MM.1S (cell line): ENCODE measurements at regions not wholly inside any gene's neighbourhood (a gene's known extent, or its start where the extent isn't known, plus 50 kb on each side); places are given as distances from the start of the nearest gene placed in this dataset.

Experiments used
- DNase-seq: peaks from one replicate; pipeline ENCODE4 v3.0.0-alpha.2; 2015
- H2AFZ ChIP-seq: fragments of 300-600 bp; sonication (generic); 2 replicates; pipeline ENCODE4 v1.6.0; 2016; ENCODE audit warnings: antibody characterized with exemption, low read length
- H3F3A ChIP-seq: fragments of 300-600 bp; sonication (generic); 2 replicates; pipeline ENCODE4 v1.6.1; 2016; ENCODE audit warnings: mild to moderate bottlenecking, antibody characterized with exemption, low read length, moderate library complexity, mixed read lengths; ENCODE audit not compliant: insufficient read depth
- H3K27ac ChIP-seq: fragments of 300-600 bp; sonication (generic); 2 replicates; pipeline ENCODE4 v1.5.1; 2016; ENCODE audit warnings: mild to moderate bottlenecking, low read length
- H3K27me3 ChIP-seq: fragments of 300-600 bp; sonication (generic); replicated peaks from 2 replicates; pipeline ENCODE4 v1.6.0; 2016; ENCODE audit warnings: low read length; ENCODE audit not compliant: insufficient read depth
- H3K36me3 ChIP-seq: fragments of 300-600 bp; sonication (generic); replicated peaks from 2 replicates; pipeline ENCODE4 v1.6.1; 2016; ENCODE audit warnings: mild to moderate bottlenecking, low read length, mixed read lengths; ENCODE audit not compliant: insufficient read depth
- H3K4me1 ChIP-seq: fragments of 300-600 bp; sonication (generic); 2 replicates; pipeline ENCODE4 v1.6.1; 2016; ENCODE audit warnings: low read length, mixed read lengths
- H3K4me2 ChIP-seq: fragments of 300-600 bp; sonication (generic); 2 replicates; pipeline ENCODE4 v1.6.0; 2016; ENCODE audit warnings: low read depth, low read length
- H3K4me3 ChIP-seq: fragments of 300-600 bp; sonication (generic); 2 replicates; pipeline ENCODE4 v1.5.1; 2016; ENCODE audit warnings: low read length, mixed read lengths
- H3K79me2 ChIP-seq: fragments of 300-600 bp; sonication (generic); 2 replicates; pipeline ENCODE4 v1.6.1; 2016; ENCODE audit warnings: mixed run types, low read length, mixed read lengths
- H3K9ac ChIP-seq: fragments of 300-600 bp; sonication (generic); 2 replicates; pipeline ENCODE4 v1.6.1; 2016; ENCODE audit warnings: low read length, mixed read lengths
- H3K9me2 ChIP-seq: fragments of 300-600 bp; sonication (generic); replicated peaks from 2 replicates; pipeline ENCODE4 v1.6.1; 2016; ENCODE audit warnings: mild to moderate bottlenecking, low read length, mixed read lengths; ENCODE audit not compliant: insufficient read depth
- H3K9me3 ChIP-seq: fragments of 300-600 bp; sonication (generic); replicated peaks from 2 replicates; pipeline ENCODE4 v1.6.1; 2016; ENCODE audit warnings: mild to moderate bottlenecking, low read length, mixed read lengths; ENCODE audit not compliant: insufficient read depth
- H4K20me1 ChIP-seq: fragments of 300-600 bp; sonication (generic); 2 replicates; pipeline ENCODE4 v1.6.1; 2016; ENCODE audit warnings: mild to moderate bottlenecking, low read length, moderate library complexity, mixed read lengths; ENCODE audit not compliant: insufficient read depth
- EZH2 ChIP-seq: fragments of 300-600 bp; sonication (generic); optimal IDR thresholded peaks from 2 replicates; pipeline ENCODE3; 2017; ENCODE audit warnings: low read depth, mild to moderate bottlenecking, antibody characterized with exemption, low read length, mixed read lengths
- EZH2phosphoT487 ChIP-seq: fragments of 300-600 bp; sonication (generic); IDR thresholded peaks from 2 replicates; pipeline ENCODE4 v1.6.1; 2018; ENCODE audit warnings: antibody characterized with exemption, low read length
- TF ChIP-seq, protein P1 (sequence below): fragments of 300-600 bp; sonication (generic); IDR thresholded peaks from 2 replicates; pipeline ENCODE4 v1.5.1; 2016; ENCODE audit warnings: antibody characterized with exemption, low read length, mixed read lengths

DNA sequence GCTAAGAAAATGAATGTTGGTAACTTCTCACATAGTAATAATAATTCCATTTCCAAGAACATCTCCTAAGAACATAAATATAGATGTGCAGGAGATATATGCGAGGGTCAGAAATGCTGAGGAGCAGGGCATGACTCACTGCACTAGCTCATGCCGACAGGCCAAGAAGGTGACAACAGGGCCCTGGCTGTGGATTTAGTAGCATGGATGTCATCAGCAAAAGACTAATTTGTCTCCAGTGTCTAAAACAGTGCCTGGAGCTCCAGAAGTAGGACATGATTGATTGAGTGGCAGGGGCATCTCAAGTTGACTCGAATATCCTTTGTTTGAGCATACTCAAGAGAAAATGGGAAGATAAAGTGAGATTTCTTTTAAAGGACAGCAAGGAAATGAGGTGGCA is 207.0 kb upstream of the FOXA2 start:
- TF ChIP-seq EZH2phosphoT487, result no peak
- TF ChIP-seq, protein P1, sequence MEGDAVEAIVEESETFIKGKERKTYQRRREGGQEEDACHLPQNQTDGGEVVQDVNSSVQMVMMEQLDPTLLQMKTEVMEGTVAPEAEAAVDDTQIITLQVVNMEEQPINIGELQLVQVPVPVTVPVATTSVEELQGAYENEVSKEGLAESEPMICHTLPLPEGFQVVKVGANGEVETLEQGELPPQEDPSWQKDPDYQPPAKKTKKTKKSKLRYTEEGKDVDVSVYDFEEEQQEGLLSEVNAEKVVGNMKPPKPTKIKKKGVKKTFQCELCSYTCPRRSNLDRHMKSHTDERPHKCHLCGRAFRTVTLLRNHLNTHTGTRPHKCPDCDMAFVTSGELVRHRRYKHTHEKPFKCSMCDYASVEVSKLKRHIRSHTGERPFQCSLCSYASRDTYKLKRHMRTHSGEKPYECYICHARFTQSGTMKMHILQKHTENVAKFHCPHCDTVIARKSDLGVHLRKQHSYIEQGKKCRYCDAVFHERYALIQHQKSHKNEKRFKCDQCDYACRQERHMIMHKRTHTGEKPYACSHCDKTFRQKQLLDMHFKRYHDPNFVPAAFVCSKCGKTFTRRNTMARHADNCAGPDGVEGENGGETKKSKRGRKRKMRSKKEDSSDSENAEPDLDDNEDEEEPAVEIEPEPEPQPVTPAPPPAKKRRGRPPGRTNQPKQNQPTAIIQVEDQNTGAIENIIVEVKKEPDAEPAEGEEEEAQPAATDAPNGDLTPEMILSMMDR, result no peak
- TF ChIP-seq EZH2, result no peak
- H2AFZ ChIP-seq, result no peak overlapping the region
- no peaks in the 10 kb centered on the region for H4K20me1 ChIP-seq
- no peak for DNase-seq
- H3K27ac ChIP-seq, result no peak overlapping the region
- H3K9me2 ChIP-seq, result no peaks in the 10 kb centered on the region
- no peaks in the 10 kb centered on the region for H3K36me3 ChIP-seq
- no peaks in the 10 kb centered on the region for H3K79me2 ChIP-seq
- H3K4me3 ChIP-seq, result no peak overlapping the region
- no peaks in the 10 kb centered on the region for H3K4me1 ChIP-seq
- no peaks in the 10 kb centered on the region for H3K27me3 ChIP-seq
- no peak overlapping the region for H3K9ac ChIP-seq
- H3K9me3 ChIP-seq, result no peaks in the 10 kb centered on the region
- no peak overlapping the region for H3K4me2 ChIP-seq
- H3F3A ChIP-seq, result no peaks in the 10 kb centered on the region

DNA sequence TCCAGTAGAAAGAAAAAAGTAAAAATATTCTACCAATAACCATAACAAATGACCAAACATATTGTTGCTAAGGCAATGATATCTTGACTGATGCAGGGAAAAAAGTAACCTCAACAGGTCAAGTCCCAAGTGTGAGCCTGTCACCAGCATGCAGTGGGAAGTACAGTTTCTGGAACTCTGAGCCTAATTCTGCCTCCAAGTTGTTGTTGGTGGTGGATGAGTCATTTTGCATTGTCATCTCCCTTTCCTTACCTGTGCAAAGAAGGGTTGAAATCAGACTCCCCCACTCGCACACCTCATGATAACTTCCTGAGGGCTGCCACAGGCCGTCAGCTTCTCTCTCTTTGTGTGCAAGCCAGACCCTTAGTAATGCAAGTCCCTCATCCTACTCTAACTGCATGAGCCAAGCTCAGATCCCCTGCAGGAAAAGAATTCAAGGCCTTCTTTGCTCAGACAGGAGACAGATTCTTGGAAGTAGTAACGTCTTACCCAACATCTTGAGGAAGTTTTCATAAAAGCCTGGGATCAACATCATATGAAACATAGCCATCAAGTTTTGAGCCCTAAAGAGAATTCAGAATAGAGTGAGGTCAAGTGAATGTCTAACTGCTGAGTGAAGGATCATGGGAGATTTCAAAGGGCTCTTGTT is 207.6 kb upstream of the FOXA2 start:
- no peak overlapping the region for H3K27ac ChIP-seq
- DNase-seq, result no peak
- no peaks in the 10 kb centered on the region for H4K20me1 ChIP-seq
- no peaks in the 10 kb centered on the region for H3F3A ChIP-seq
- no peak overlapping the region for H3K4me2 ChIP-seq
- H2AFZ ChIP-seq, result no peak overlapping the region
- H3K36me3 ChIP-seq, result no peaks in the 10 kb centered on the region
- H3K4me3 ChIP-seq, result no peak overlapping the region
- no peaks in the 10 kb centered on the region for H3K79me2 ChIP-seq
- no peaks in the 10 kb centered on the region for H3K27me3 ChIP-seq
- TF ChIP-seq EZH2 (no peak), EZH2phosphoT487 (no peak)
- TF ChIP-seq, protein P1, result no peak
- no peaks in the 10 kb centered on the region for H3K4me1 ChIP-seq
- no peaks in the 10 kb centered on the region for H3K9me2 ChIP-seq
- no peaks in the 10 kb centered on the region for H3K9me3 ChIP-seq
- no peak overlapping the region for H3K9ac ChIP-seq

DNA sequence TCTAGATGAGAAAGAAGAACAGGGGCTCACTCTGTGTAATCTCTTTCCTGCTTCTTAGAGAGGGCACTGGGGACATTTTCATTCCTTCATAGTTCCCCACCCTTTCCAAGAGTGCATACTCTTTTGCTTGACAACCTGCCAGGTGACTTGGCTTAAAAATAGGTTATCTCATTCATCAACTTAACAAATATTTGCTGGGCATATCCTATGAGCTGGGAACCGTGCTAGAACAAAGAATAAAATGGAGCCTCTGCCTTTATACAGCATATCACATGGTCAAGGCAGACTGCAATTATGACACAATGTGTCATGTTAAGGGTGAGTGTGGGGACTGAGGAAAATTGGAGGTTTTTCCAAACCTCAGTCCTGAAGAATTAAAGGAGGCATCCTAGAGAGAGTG is 209.8 kb upstream of the FOXA2 start:
- Histone ChIP-seq H3K9ac (no peak overlapping the region), H3K9me2 (no peaks in the 10 kb centered on the region), H3K4me2 (no peak overlapping the region), H3K36me3 (no peaks in the 10 kb centered on the region), H3K79me2 (no peaks in the 10 kb centered on the region), H3K4me1 (no peaks in the 10 kb centered on the region), H3K27ac (no peak overlapping the region), H3K27me3 (no peaks in the 10 kb centered on the region), H4K20me1 (no peaks in the 10 kb centered on the region), H3F3A (no peaks in the 10 kb centered on the region), H3K9me3 (no peaks in the 10 kb centered on the region), H2AFZ (no peak overlapping the region), H3K4me3 (no peak overlapping the region)
- no peak for DNase-seq
- no peak for TF ChIP-seq EZH2
- TF ChIP-seq, protein P1, result no peak
- no peak for TF ChIP-seq EZH2phosphoT487
